ENCODE measurements at regions not wholly inside any gene's neighbourhood (a gene's known extent, or its start where the extent isn't known, plus 50 kb on each side); places are given as distances from the start of the nearest gene placed in this dataset.

GRCh38 chr3:170780955-170781354 is 89.0 kb downstream of the RPL22L1 start:
- no peak for DNase-seq (ENCODE audit: low spot score)

GRCh38 chr3:170780471-170780870 is 89.5 kb downstream of the RPL22L1 start:
- DNase-seq (ENCODE audit: low spot score): no peak

- no peak for DNase-seq (ENCODE audit: low spot score)
Measured at GRCh38 chr3:170778240-170779217, 91.5 kb downstream of the RPL22L1 start.

DNA sequence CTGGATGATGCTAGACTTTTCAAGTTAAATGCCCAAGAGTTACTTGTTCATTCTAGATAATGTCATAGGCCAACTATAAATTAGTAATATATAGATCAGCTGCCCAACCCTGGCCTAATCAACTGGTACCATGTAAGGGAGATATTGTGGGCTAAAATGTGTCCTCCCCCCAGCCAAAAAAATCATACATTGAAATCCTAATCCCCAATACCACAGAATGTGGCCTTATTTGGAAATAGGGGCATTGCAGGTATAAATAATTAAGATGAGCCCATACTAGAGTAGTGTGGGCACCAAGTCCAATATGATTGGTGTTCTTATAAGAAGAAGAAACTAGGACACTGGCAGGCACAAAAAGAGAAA is 92.5 kb downstream of the RPL22L1 start:
- no peak for DNase-seq (ENCODE audit: low spot score)

DNA sequence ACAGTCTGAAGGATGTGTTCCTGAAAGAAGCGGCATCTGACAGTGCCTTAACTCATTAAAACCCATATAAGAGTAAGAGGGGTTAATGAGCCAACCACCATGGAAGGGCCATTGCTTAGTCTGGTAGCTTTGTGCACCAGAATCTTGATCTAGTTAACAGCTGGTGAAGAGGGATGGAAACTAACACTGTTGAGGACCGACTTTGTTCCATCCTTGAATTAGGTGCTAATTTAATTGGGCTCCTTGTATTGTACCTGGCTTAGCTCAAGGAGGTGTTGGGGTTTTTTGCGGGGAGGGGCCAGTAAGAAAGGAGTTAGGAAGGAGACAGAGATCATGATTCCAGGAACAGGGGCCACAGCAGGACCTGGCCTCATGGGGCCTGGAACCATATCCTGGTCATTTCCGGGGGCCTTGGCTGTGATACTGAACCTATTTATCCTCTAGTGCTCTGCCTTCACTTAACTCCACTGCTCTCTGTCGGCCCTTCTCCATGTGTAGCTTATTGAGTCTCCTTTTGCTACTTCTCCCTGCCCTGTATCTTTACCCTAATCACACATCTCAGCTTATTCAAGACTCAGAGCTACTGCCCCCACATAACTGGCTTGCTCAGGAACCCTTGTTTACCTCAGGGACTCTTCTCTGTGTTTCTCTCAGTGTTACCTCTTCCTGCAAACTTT is 93.0 kb downstream of the RPL22L1 start:
- no peak for DNase-seq (ENCODE audit: low spot score)

GRCh38 chr3:170773682-170774425 is 96.1 kb downstream of the RPL22L1 start:
- no peak for DNase-seq (ENCODE audit: low spot score)

GRCh38 chr3:170772175-170772574 is 97.8 kb downstream of the RPL22L1 start:
- DNase-seq (ENCODE audit: low spot score): no peak

- DNase-seq (ENCODE audit: low spot score): peak; percentile 36
Measured at GRCh38 chr3:170768334-170768801, 101.6 kb downstream of the RPL22L1 start.

GRCh38 chr3:170767576-170767941 is 102.4 kb downstream of the RPL22L1 start:
- no peak for DNase-seq (ENCODE audit: low spot score)

- DNase-seq (ENCODE audit: low spot score): no peak
Measured at GRCh38 chr3:170766823-170767575, 103.0 kb downstream of the RPL22L1 start.

DNA sequence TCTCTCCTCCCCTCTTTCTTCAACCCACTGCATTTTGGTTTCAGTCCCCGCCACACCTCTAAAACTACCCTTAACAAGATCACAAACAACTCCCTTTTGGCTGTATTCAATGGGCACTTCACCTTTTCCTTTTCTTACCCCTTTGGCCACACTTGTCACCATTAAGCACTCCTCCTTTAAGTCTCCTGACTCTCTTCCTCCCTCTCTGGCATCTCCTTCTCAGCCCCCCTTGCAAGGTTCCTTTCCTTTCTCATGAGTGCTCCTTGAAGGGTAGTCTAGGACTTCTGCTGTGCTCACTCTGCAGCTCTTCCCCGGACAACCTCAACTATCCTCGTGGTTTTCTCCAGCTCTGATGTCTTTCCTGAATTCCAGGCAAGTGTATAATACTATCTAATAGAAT is 103.7 kb downstream of the RPL22L1 start:
- DNase-seq (ENCODE audit: low spot score): no peak

DNA sequence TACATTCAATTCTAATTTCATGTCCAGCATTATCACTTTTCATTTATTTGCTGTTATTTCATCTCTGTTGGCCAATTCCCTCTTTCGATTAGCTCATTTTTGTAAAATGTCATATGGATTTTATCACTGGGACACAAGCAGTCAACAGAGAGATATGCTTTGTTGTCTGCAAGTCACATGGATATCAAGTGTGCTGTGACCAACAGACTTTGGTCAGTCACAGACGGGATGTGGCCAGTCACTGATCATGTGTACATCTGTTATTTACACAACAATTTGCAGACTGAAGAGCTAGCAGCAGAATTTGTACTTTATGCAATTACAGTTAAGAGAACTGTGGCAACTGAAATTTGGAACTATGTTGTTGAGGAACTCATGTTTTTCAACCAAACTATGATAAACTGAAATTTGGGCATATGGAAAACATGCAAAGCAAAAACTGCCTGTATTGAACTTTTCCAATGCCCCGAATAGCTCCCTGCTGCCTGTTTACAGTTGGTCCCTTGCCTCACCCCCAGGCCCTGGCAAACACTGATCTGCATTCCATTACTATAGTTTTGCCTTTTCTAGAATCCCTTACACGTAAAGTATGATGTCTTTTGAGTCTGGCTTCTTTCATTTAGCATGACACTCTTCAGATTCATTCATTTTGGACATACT is 104.4 kb downstream of the RPL22L1 start:
- DNase-seq (ENCODE audit: low spot score): no peak

GRCh38 chr3:170764017-170764416 is 106.0 kb downstream of the RPL22L1 start:
- no peak for DNase-seq (ENCODE audit: low spot score)

- DNase-seq (ENCODE audit: low spot score): no peak
Measured at GRCh38 chr3:170762064-170762463, 107.9 kb downstream of the RPL22L1 start.

- DNase-seq (ENCODE audit: low spot score): no peak
Measured at GRCh38 chr3:170761103-170761502, 108.9 kb downstream of the RPL22L1 start.

DNA sequence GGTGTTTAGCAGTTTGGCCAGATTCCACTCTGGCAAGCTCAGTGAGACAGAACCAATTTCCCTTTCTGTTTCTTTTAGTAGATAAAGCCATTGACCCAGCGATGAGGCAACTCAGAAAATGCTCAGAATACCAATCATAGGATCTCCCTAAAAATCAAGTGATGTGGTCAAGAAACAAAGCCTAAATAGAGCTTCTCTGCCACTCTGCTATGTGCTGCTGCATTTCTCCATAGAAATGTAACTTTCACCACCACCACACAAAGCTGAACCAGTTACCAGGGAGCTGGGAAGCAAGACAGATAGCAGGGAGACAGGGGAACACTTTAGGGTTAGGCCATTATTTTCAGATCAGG is 109.8 kb downstream of the RPL22L1 start:
- DNase-seq (ENCODE audit: low spot score): no peak

- no peak for DNase-seq (ENCODE audit: low spot score)
Measured at GRCh38 chr3:170759511-170760173, 110.4 kb downstream of the RPL22L1 start.

DNA sequence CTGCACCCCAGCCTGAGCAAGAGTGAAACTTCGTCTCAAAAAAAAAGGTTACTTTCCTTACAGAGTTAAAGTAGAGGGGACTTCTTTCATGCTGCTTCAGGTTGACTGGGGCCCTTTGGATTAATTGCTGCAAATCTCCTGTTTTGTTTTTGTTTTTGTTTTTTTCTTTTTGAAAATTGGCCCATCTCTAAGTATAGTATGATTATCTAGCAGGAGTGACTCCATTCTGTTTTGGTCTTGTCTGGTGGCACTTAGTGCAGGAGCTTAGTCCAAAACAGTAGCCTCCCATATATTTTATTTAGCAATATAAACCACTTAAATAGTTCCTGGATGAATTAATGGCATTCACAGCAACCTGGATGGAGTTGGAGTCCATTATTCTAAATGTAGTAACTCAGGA is 113.0 kb downstream of the RPL22L1 start:
- no peak for DNase-seq (ENCODE audit: low spot score)

DNA sequence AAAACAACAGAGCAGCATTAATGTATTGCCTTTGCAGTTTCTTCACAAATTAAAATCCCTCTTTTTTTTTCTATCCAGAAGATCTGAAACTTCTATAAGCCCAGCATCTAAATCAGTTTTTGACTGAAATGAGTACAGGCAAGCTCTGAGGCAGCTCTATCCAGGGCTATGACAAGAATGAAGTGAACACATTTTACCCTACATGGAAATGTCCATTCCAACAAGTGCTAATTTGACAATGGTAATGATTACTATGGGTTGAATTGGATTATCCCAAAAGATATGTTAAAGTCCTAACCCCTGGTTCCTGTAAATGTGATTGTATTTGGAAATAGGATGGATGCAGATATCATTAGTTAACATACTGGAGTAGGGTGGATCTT is 115.7 kb downstream of the RPL22L1 start:
- DNase-seq (ENCODE audit: low spot score): no peak

DNA sequence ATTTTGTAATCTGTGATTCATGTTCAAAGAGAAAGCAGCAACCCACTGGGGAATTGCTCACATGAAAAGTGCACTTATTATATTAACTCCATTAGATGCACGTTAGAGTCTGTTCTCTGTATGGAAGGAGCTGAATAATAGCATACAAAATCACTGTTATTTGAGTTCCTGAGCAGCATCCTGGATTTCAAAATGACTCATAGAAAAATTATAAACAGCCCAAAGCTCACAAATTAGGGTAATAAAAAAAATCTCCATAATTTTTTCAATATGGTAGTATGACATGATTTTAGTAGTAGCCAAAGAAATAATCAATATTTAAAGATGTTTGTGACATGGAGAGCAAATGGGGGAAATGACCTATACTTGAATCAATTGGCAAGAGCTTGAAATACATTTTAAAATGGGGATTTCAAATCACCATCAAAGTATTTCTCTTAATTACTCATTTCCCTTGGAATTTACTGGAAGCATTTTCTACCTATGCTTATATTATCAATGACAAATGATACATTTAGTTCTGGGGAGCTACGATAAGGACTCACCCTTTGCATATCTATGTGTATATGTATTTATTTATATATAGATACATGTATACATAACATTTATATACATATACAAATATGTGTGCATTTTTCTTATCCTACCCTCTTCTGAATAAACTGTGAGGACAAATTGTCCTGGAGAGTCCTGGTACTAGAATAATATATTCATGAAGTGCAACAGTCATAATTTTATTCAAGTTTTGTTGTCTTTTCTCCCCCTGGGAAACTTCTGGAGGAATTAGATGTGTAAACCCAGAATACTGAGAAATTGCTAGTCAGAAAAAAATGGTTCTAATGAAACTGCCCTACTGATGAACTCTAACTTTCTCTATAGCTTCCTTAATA is 116.3 kb downstream of the RPL22L1 start:
- DNase-seq (ENCODE audit: low spot score): no peak

All from A172 (cell line).